Fibroblast of lung (primary cell): ENCODE measurements at regions not wholly inside any gene's neighbourhood (a gene's known extent, or its start where the extent isn't known, plus 50 kb on each side); places are given as distances from the start of the nearest gene placed in this dataset.

Experiments
- DNase-seq, 2 donors: peaks; one replicate each; pipeline versions ENCODE4 v3.0.0 to v3.0.0-alpha.2; 2010; ENCODE audit warnings: low read depth in 2 of 2
- H2AFZ ChIP-seq: 2 replicates; pipeline ENCODE4 v1.5.1; 2012; ENCODE audit warnings: low read length, control low read depth, inconsistent platforms
- H3K27ac ChIP-seq: 2 replicates; pipeline ENCODE4 v1.5.1; 2011; ENCODE audit warnings: low read length, control low read depth; ENCODE audit not compliant: insufficient read depth
- H3K27me3 ChIP-seq: 2 replicates; pipeline ENCODE4 v1.5.1; 2011; ENCODE audit warnings: mild to moderate bottlenecking, low read length; ENCODE audit not compliant: control insufficient read depth, insufficient read depth
- H3K36me3 ChIP-seq: 2 replicates; pipeline ENCODE4 v1.5.1; 2011; ENCODE audit warnings: low read length; ENCODE audit not compliant: control insufficient read depth, insufficient read depth
- H3K4me1 ChIP-seq: 2 replicates; pipeline ENCODE4 v1.5.1; 2011; ENCODE audit warnings: low read length; ENCODE audit not compliant: control insufficient read depth, insufficient read depth; ENCODE audit errors: extremely low read depth
- H3K4me2 ChIP-seq: 2 replicates; pipeline ENCODE4 v1.5.1; 2011; ENCODE audit warnings: low read length, control low read depth; ENCODE audit not compliant: insufficient read depth; ENCODE audit errors: extremely low read depth
- H3K4me3 ChIP-seq, 4 experiments: fragments of 200-600 bp in 1 of 4; sonication (generic) in 1 of 4; replicated peaks in 1 of 4; 2 replicates each; pipeline ENCODE4 v1.5.1; 2011 to 2016; ENCODE audit warnings: low read length in 4 of 4, low read depth in 3 of 4, mild to moderate bottlenecking in 3 of 4, control low read depth in 2 of 4, inconsistent platforms in 1 of 4, mixed read lengths in 1 of 4; ENCODE audit not compliant: insufficient read depth in 1 of 4; ENCODE audit errors: control extremely low read depth in 1 of 4
- H3K79me2 ChIP-seq: 2 replicates; pipeline ENCODE4 v1.5.1; 2012; ENCODE audit warnings: mild to moderate bottlenecking, low read length, inconsistent platforms; ENCODE audit not compliant: control insufficient read depth, insufficient read depth
- H3K9ac ChIP-seq: 2 replicates; pipeline ENCODE4 v1.5.1; 2011; ENCODE audit warnings: mild to moderate bottlenecking, low read length, control low read depth; ENCODE audit not compliant: insufficient read depth
- H3K9me3 ChIP-seq: 2 replicates; pipeline ENCODE4 v1.5.1; 2012; ENCODE audit warnings: low read depth, low read length; ENCODE audit not compliant: control insufficient read depth, insufficient read depth
- H4K20me1 ChIP-seq: 2 replicates; pipeline ENCODE4 v1.5.1; 2011; ENCODE audit warnings: low read length; ENCODE audit not compliant: control insufficient read depth, insufficient read depth; ENCODE audit errors: extremely low read depth
- CTCF ChIP-seq, 2 donors: IDR thresholded peaks in 1 of 2; conservative IDR thresholded peaks in 1 of 2; 1 replicate in 1 of 2; 2 replicates in 1 of 2; pipeline ENCODE4 v1.5.1; 2011 to 2012; ENCODE audit warnings: low read length in 2 of 2, control low read depth in 1 of 2, inconsistent platforms in 1 of 2, low read depth in 1 of 2, mild to moderate bottlenecking in 1 of 2
- EZH2 ChIP-seq: IDR thresholded peaks from 2 replicates; pipeline ENCODE4 v1.5.1; 2012; ENCODE audit warnings: low read length, control low read depth, mild to moderate bottlenecking; ENCODE audit errors: missing control alignments

DNA sequence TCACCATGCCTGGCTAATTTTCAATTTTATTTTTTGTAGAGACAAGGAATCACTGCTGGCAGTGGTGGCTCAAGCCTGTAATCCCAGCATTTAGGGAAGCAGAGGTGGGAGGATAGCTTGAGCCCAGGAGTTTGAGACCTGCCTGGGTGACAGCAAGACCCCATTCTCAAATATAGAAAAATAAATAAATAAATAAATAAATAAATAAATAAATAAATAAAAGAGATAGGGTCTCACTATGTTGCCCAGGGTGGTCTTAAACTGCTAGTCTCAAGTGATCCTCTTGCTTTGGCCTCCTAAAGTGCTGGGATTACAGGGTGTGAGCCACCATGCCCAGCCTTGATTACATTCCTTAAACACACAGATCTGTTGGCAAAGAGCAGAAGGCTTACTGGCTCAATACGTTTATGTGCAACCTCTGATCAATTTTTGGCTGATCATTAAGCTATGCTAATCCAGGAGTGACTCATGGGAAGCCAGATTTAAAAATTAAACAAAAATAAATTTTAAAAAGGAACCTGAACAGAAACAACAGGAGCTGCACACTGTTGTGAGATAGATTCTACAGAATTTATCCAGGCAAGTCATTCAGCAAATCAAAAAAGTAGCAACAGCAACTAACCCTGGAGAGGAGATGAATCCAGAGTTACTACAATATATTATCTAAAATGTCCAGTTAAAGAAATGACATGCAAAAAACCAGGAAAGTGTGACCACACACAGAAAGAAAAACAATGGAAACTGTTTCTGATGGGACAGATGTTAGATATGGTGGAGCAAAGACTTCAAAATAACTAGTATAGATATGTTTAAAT is 79.4 kb downstream of the RPE65 start:
- Histone ChIP-seq H3K9me3 (no peaks in the 10 kb centered on the region), H3K27me3 (no peaks in the 10 kb centered on the region), H3K36me3 (no peaks in the 10 kb centered on the region), H2AFZ (no peak overlapping the region), H3K4me3 (no peak overlapping the region), H3K4me1 (no peaks in the 10 kb centered on the region), H3K9ac (no peak overlapping the region), H3K27ac (no peak overlapping the region), H4K20me1 (no peaks in the 10 kb centered on the region), H3K4me2 (no peak overlapping the region), H3K79me2 (no peaks in the 10 kb centered on the region)
- TF ChIP-seq EZH2 (no peak), CTCF (conservative IDR thresholded peaks at IDR 0.05 in 1 of 2, IDR thresholded peaks at IDR 0.05 in 1 of 2; ENCODE audit: low read depth in 1 of 2, low read length in 2 of 2) (no peak)
- DNase-seq: no peak

GRCh38 chr1:68366572-68366971 is 83.2 kb downstream of the RPE65 start:
- no peaks in the 10 kb centered on the region for H3K9me3 ChIP-seq
- TF ChIP-seq EZH2 (no peak), CTCF (conservative IDR thresholded peaks at IDR 0.05 in 1 of 2, IDR thresholded peaks at IDR 0.05 in 1 of 2; ENCODE audit: low read depth in 1 of 2, low read length in 2 of 2) (no peak)
- H3K27ac ChIP-seq: no peak overlapping the region
- H3K79me2 ChIP-seq: no peaks in the 10 kb centered on the region
- no peak overlapping the region for H2AFZ ChIP-seq
- H3K4me2 ChIP-seq: no peak overlapping the region
- H4K20me1 ChIP-seq: no peaks in the 10 kb centered on the region
- no peak overlapping the region for H3K4me3 ChIP-seq
- no peaks in the 10 kb centered on the region for H3K27me3 ChIP-seq
- no peaks in the 10 kb centered on the region for H3K36me3 ChIP-seq
- H3K9ac ChIP-seq: no peak overlapping the region
- no peaks in the 10 kb centered on the region for H3K4me1 ChIP-seq
- DNase-seq: no peak

- H3K36me3 ChIP-seq: no peaks in the 10 kb centered on the region
- H3K4me3 ChIP-seq: no peak overlapping the region
- H3K9me3 ChIP-seq: no peaks in the 10 kb centered on the region
- no peak overlapping the region for H3K27ac ChIP-seq
- no peaks in the 10 kb centered on the region for H3K4me1 ChIP-seq
- no peak overlapping the region for H2AFZ ChIP-seq
- no peaks in the 10 kb centered on the region for H4K20me1 ChIP-seq
- TF ChIP-seq EZH2 (no peak), CTCF (conservative IDR thresholded peaks at IDR 0.05 in 1 of 2, IDR thresholded peaks at IDR 0.05 in 1 of 2; ENCODE audit: low read depth in 1 of 2, low read length in 2 of 2) (no peak)
- no peak overlapping the region for H3K9ac ChIP-seq
- no peak overlapping the region for H3K4me2 ChIP-seq
- DNase-seq: no peak
- no peaks in the 10 kb centered on the region for H3K27me3 ChIP-seq
- H3K79me2 ChIP-seq: no peaks in the 10 kb centered on the region
Measured at GRCh38 chr1:68365709-68366382, 83.9 kb downstream of the RPE65 start.
